Vagina (tissue), 2 donors: ENCODE measurements at regions not wholly inside any gene's neighbourhood (a gene's known extent, or its start where the extent isn't known, plus 50 kb on each side); places are given as distances from the start of the nearest gene placed in this dataset.

Experiments
- DNase-seq, 2 donors: peaks; one replicate each; pipeline ENCODE4 v3.0.0-alpha.2; 2017; ENCODE audit errors: extremely low spot score in 2 of 2
- H3K27ac ChIP-seq: fragments of 200-600 bp; sonication (generic); one replicate; pipeline ENCODE4 v1.5.1; 2019
- H3K27me3 ChIP-seq: fragments of 200-600 bp; sonication (generic); one replicate; pipeline ENCODE4 v1.5.1; 2019
- H3K36me3 ChIP-seq, 2 donors: fragments of 200-600 bp; sonication (generic); one replicate each; pipeline ENCODE4 v1.5.1; 2017 to 2019
- H3K4me1 ChIP-seq: fragments of 200-600 bp; sonication (generic); one replicate; pipeline ENCODE4 v1.5.1; 2019
- H3K4me3 ChIP-seq, 2 donors: fragments of 200-600 bp; sonication (generic); 1 replicate in 1 of 2; 2 replicates in 1 of 2; pipeline ENCODE4 v1.5.1; 2016 to 2019
- H3K9me3 ChIP-seq: fragments of 200-600 bp; sonication (generic); one replicate; pipeline ENCODE4 v1.5.1; 2019
- POLR2A ChIP-seq, 2 donors: fragments of 450-650 bp; IDR thresholded peaks; one replicate each; pipeline ENCODE4 v1.6.1; 2017; ENCODE audit warnings: antibody characterized with exemption in 2 of 2, mild to moderate bottlenecking in 2 of 2, moderate library complexity in 2 of 2
- POLR2AphosphoS5 ChIP-seq, 2 donors: sonication (generic); formaldehyde crosslinking; IDR thresholded peaks; one replicate each; pipeline ENCODE4 v1.9.0; 2017; ENCODE audit warnings: antibody characterized with exemption in 2 of 2, mild to moderate bottlenecking in 2 of 2, low read depth in 1 of 2; ENCODE audit not compliant: insufficient read depth in 1 of 2
- intact Hi-C: fragments of 100-400 bp; cut with DNase I; formaldehyde crosslinking; loops from one replicate; pipeline ENCODE4 v1.15.1; 2023
- TF ChIP-seq, protein P1 (sequence below), 3 experiments: fragments of 450-650 bp in 2 of 3; fragments of 200-600 bp in 1 of 3; sonication (generic) in 1 of 3; IDR thresholded peaks; one replicate each; pipeline ENCODE4 v1.5.1; 2017 to 2019; ENCODE audit warnings: antibody characterized with exemption in 3 of 3, mild to moderate bottlenecking in 2 of 3, moderate library complexity in 2 of 3

DNA sequence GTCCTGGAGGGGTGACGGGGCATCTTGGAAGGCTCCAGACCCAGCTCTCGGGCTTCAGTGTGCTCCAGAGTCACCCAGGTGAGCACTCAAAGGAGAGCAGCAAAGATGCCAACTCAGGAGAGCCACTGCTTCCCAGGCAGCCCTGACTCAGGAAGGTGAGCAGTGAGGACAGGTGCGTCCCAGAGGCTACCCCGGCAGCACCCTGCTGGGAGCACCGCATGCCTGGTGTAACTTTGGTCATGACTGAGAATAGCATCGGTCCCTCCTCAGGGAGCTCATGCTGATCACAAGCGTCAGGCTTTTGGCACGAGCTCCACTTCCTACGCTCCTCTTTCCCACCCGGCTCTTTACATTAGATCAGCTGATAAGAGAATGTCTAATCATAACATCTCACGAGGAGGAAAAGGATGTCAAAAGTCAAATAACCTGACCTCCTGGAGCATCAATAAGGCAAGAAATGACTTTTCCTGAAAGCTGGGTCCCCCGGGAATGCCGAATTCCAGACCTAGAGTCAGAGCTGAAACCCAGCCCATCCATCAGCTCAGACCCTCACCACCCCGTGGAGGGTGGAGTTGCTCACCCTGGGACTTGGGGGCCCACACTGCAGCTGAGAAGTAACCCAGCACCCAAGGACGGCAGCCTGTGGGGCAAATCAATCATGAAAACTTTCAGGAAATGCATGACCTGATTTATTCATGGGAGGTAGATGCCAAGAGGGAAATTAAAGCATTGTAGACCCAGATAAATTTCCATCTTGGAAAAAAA lies 248.8 kb downstream of the ACKR3 start:
- no peak overlapping the region for H3K4me3 ChIP-seq
- TF ChIP-seq POLR2A (IDR thresholded peaks at IDR 0.05) (no peak), POLR2AphosphoS5 (IDR thresholded peaks at IDR 0.05; ENCODE audit: insufficient read depth in 1 of 2, low read depth in 1 of 2) (no peak)
- TF ChIP-seq, protein P1, sequence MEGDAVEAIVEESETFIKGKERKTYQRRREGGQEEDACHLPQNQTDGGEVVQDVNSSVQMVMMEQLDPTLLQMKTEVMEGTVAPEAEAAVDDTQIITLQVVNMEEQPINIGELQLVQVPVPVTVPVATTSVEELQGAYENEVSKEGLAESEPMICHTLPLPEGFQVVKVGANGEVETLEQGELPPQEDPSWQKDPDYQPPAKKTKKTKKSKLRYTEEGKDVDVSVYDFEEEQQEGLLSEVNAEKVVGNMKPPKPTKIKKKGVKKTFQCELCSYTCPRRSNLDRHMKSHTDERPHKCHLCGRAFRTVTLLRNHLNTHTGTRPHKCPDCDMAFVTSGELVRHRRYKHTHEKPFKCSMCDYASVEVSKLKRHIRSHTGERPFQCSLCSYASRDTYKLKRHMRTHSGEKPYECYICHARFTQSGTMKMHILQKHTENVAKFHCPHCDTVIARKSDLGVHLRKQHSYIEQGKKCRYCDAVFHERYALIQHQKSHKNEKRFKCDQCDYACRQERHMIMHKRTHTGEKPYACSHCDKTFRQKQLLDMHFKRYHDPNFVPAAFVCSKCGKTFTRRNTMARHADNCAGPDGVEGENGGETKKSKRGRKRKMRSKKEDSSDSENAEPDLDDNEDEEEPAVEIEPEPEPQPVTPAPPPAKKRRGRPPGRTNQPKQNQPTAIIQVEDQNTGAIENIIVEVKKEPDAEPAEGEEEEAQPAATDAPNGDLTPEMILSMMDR (IDR thresholded peaks at IDR 0.05), result no peak
- peak; percentile 67 to 81 for DNase-seq
- no peak overlapping the region for H3K27ac ChIP-seq
- no peaks in the 10 kb centered on the region for H3K27me3 ChIP-seq
- H3K4me1 ChIP-seq, result no peaks in the 10 kb centered on the region
- H3K36me3 ChIP-seq, result no peaks in the 10 kb centered on the region
- intact Hi-C loops, result no loop called here
- no peaks in the 10 kb centered on the region for H3K9me3 ChIP-seq

DNA sequence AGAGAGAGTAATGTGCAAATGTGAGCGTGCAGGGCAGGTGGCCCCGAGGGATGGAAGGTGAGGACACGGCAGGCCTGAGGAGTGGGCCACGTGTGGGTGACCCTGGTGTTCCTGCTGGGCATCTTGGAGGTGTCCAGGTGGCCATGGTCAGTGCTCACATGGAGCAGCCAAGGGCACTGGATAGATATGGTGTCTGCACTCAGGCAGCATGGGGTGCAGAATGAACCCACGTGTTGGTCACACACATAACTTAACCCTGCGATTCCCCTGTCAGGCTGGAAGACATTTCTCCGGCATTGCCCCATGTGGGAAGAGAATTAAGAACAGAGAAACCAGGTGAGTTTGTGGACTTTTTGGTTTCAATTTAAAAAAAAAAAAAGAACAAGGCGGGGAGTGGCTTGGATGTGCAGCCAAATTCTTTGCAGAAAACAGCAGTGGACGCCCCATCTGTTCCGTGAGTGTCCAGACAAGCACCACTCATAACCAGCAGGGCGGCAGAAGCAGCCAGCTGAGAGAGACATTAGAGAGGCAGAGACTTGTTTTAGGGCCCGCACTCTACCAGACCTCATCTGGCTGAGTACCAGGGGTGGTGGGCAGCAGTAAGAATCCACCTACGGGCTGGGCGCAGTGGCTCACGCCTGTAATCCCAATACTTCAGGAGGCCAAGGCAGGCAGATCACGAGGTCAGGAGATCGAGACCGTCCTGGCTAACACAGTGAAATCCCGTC lies 249.8 kb downstream of the ACKR3 start:
- DNase-seq, result peak; percentile 56 to 82
- TF ChIP-seq, protein P1 (IDR thresholded peaks at IDR 0.05), result no peak
- TF ChIP-seq POLR2AphosphoS5 (IDR thresholded peaks at IDR 0.05; ENCODE audit: insufficient read depth in 1 of 2, low read depth in 1 of 2), result no peak
- TF ChIP-seq POLR2A (IDR thresholded peaks at IDR 0.05), result no peak

DNA sequence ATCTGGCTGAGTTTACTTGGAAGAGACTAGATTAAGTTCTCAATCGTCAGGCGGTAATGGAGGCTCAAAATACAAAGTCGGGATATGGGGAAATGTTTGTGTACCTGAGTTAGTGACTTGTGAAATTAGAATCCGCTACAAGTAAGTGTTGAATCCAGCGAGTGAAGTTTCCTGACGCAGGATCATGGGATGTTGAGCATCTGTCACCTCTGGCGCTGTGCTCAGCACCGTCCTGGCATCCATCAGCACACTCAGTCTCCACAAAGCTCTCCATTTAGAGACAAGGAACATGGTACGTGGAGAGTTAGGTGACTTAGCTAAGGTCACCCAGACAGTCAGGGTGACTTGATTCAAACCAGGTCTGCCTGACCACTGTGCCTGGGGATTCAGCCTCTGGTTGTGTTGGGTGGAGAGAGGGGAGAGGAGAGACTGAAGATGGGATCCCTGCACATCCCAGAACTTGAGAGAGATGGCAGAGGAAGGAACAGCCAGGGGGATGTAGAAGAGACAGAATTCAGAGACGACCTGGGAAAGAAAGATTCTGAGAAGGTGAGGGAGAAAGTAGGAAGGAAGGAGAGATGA lies 251.2 kb downstream of the ACKR3 start:
- H3K27me3 ChIP-seq, result no peaks in the 10 kb centered on the region
- no peak overlapping the region for H3K4me3 ChIP-seq
- H3K27ac ChIP-seq, result no peak overlapping the region
- no peaks in the 10 kb centered on the region for H3K9me3 ChIP-seq
- intact Hi-C loops, result no loop called here
- H3K36me3 ChIP-seq, result no peaks in the 10 kb centered on the region
- H3K4me1 ChIP-seq, result no peaks in the 10 kb centered on the region
- peak; percentile 52 for DNase-seq
- TF ChIP-seq POLR2A (IDR thresholded peaks at IDR 0.05) (no peak), POLR2AphosphoS5 (IDR thresholded peaks at IDR 0.05; ENCODE audit: insufficient read depth in 1 of 2, low read depth in 1 of 2) (no peak)
- TF ChIP-seq, protein P1 (IDR thresholded peaks at IDR 0.05), result no peak

More for the DNA sequence above, 249.8 kb downstream of the ACKR3 start:
- intact Hi-C loops, result no loop called here
- Histone ChIP-seq H3K27me3 (no peaks in the 10 kb centered on the region), H3K4me1 (no peaks in the 10 kb centered on the region), H3K9me3 (no peaks in the 10 kb centered on the region), H3K36me3 (no peaks in the 10 kb centered on the region), H3K27ac (no peak overlapping the region), H3K4me3 (no peak overlapping the region)

DNA sequence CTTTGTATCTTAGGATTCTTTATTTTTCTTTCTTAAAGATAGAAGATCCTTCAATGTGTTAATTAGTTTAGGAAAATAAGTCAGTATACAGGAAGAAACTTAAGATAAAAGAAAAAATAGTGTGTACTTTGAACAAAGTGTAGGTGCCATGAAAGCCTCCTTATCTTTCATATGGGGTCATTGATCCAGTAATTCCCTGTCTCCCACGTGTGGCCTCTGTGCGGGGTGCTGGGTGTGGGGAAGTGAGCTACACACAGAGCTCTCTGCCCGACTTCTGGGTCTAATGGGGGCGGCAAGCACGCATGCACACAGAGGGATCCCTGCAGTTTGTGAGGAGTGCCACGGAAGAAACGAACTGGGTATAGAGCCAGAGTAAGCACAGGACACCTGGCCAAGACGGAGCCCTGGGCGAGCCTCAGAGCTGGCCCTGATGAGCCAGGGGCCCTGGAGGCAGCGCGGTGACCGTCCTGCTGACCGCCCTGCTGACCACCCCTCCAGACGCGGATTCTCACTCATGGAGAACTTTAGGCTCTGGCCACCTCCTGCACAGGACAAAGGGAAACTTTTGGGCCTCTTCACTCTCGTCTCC lies 253.5 kb downstream of the ACKR3 start:
- intact Hi-C loops, result no loop called here
- H3K36me3 ChIP-seq, result no peaks in the 10 kb centered on the region
- no peaks in the 10 kb centered on the region for H3K27me3 ChIP-seq
- H3K9me3 ChIP-seq, result no peaks in the 10 kb centered on the region
- peaks cover 10% of the 10 kb centered on the region for H3K4me1 ChIP-seq
- H3K27ac ChIP-seq, result no peak overlapping the region
- H3K4me3 ChIP-seq, result no peak overlapping the region
- DNase-seq, result peak in 1 of 2 donors; percentile 61
- TF ChIP-seq POLR2A (IDR thresholded peaks at IDR 0.05), result no peak
- TF ChIP-seq, protein P1 (IDR thresholded peaks at IDR 0.05), result no peak
- no peak for TF ChIP-seq POLR2AphosphoS5 (IDR thresholded peaks at IDR 0.05; ENCODE audit: insufficient read depth in 1 of 2, low read depth in 1 of 2)
